Activated T-helper 1 cell treated with Interleukin-2 at 50 U/mL for 16 hours (primary cell): ENCODE measurements at regions not wholly inside any gene's neighbourhood (a gene's known extent, or its start where the extent isn't known, plus 50 kb on each side); places are given as distances from the start of the nearest gene placed in this dataset.

Experiments used
- DNase-seq: peaks from one replicate; pipeline ENCODE4 v3.0.0-alpha.2; 2020; ENCODE audit warnings: low read depth

- DNase-seq = no peak
Measured at GRCh38 chr11:127135256-127135655, 134.7 kb upstream of the KIRREL3 start.

- no peak for DNase-seq
Measured at GRCh38 chr11:127133061-127133460, 132.5 kb upstream of the KIRREL3 start.

- DNase-seq = no peak
Measured at GRCh38 chr11:127130321-127130720, 129.8 kb upstream of the KIRREL3 start.

GRCh38 chr11:127126986-127127385, 126.4 kb upstream of the KIRREL3 start:
- no peak for DNase-seq

- no peak for DNase-seq
Measured at GRCh38 chr11:127119356-127119755, 118.8 kb upstream of the KIRREL3 start.

GRCh38 chr11:127118811-127119210, 118.2 kb upstream of the KIRREL3 start:
- no peak for DNase-seq

GRCh38 chr11:127117231-127117739, 116.7 kb upstream of the KIRREL3 start:
- no peak for DNase-seq

GRCh38 chr11:127115844-127116243, 115.3 kb upstream of the KIRREL3 start:
- DNase-seq = no peak

- DNase-seq = no peak
Measured at GRCh38 chr11:127114035-127114434, 113.5 kb upstream of the KIRREL3 start.

GRCh38 chr11:127110542-127110941, 110.0 kb upstream of the KIRREL3 start:
- DNase-seq = no peak

GRCh38 chr11:127109796-127110480, 109.4 kb upstream of the KIRREL3 start:
- no peak for DNase-seq

- DNase-seq = no peak
Measured at GRCh38 chr11:127108838-127109237, 108.3 kb upstream of the KIRREL3 start.

GRCh38 chr11:127106938-127107337, 106.4 kb upstream of the KIRREL3 start:
- DNase-seq = no peak

- no peak for DNase-seq
Measured at GRCh38 chr11:127105593-127106541, 105.3 kb upstream of the KIRREL3 start.

GRCh38 chr11:127103586-127104388, 103.2 kb upstream of the KIRREL3 start:
- DNase-seq = no peak

- no peak for DNase-seq
Measured at GRCh38 chr11:127098684-127099083, 98.1 kb upstream of the KIRREL3 start.

- no peak for DNase-seq
Measured at GRCh38 chr11:127080735-127081134, 80.2 kb upstream of the KIRREL3 start.

GRCh38 chr11:127075758-127076157, 75.2 kb upstream of the KIRREL3 start:
- no peak for DNase-seq

GRCh38 chr11:127074151-127074761, 73.7 kb upstream of the KIRREL3 start:
- no peak for DNase-seq

GRCh38 chr11:127073621-127074020, 73.1 kb upstream of the KIRREL3 start:
- no peak for DNase-seq

- no peak for DNase-seq
Measured at GRCh38 chr11:127071606-127072005, 71.0 kb upstream of the KIRREL3 start.

GRCh38 chr11:127070808-127071207, 70.2 kb upstream of the KIRREL3 start:
- no peak for DNase-seq
